ENCODE measurements at regions not wholly inside any gene's neighbourhood (a gene's known extent, or its start where the extent isn't known, plus 50 kb on each side); places are given as distances from the start of the nearest gene placed in this dataset.

GRCh38 chr16:60166111-60166510 lies 1432.0 kb upstream of the GOT2 start:
- no peaks in the 10 kb centered on the region for H3K9me3 ChIP-seq
- no peaks in the 10 kb centered on the region for H3K27me3 ChIP-seq
- H3K27ac ChIP-seq, result no peak overlapping the region
- no peaks in the 10 kb centered on the region for H3K4me1 ChIP-seq
- ATAC-seq (ENCODE audit: low FRiP score in 2 of 2), result no peak
- H3K36me3 ChIP-seq, result no peaks in the 10 kb centered on the region
- no peak for DNase-seq
- TF ChIP-seq EP300 (IDR thresholded peaks at IDR 0.05), result no peak
- no peak for TF ChIP-seq CTCF (IDR thresholded peaks at IDR 0.05)
- no peak for TF ChIP-seq POLR2A (IDR thresholded peaks at IDR 0.05)
- no peak for TF ChIP-seq POLR2AphosphoS5 (IDR thresholded peaks at IDR 0.05)
- no peak overlapping the region for H3K4me3 ChIP-seq

GRCh38 chr16:60151987-60152386 lies 1417.9 kb upstream of the GOT2 start:
- WGBS, 2 donors, result 88 to 92% methylated on average over 3 of the region's 3 CpGs
- TF ChIP-seq POLR2AphosphoS5 (IDR thresholded peaks at IDR 0.05), result no peak
- no peak for TF ChIP-seq POLR2A (IDR thresholded peaks at IDR 0.05)
- no peak for TF ChIP-seq EP300 (IDR thresholded peaks at IDR 0.05)
- TF ChIP-seq CTCF (IDR thresholded peaks at IDR 0.05), result no peak
- no peak overlapping the region for H3K4me3 ChIP-seq

GRCh38 chr16:60150907-60151306 lies 1416.8 kb upstream of the GOT2 start:
- Histone ChIP-seq H3K27ac (no peak overlapping the region), H3K27me3 (no peaks in the 10 kb centered on the region), H3K9me3 (peaks cover 0 to 4% (median 0%) of the 10 kb centered on the region in 4 donors), H3K4me3 (no peak overlapping the region), H3K4me1 (no peaks in the 10 kb centered on the region), H3K36me3 (no peaks in the 10 kb centered on the region)
- 88 to 95% methylated on average over 3 of the region's 3 CpGs for WGBS, 2 donors
- TF ChIP-seq POLR2AphosphoS5 (IDR thresholded peaks at IDR 0.05), result no peak
- TF ChIP-seq EP300 (IDR thresholded peaks at IDR 0.05), result no peak
- no peak for TF ChIP-seq POLR2A (IDR thresholded peaks at IDR 0.05)
- no peak for TF ChIP-seq CTCF (IDR thresholded peaks at IDR 0.05)
- DNase-seq, result no peak
- ATAC-seq (ENCODE audit: low FRiP score in 2 of 2), result no peak

More at GRCh38 chr16:60151987-60152386, 1417.9 kb upstream of the GOT2 start:
- Histone ChIP-seq H3K27ac (no peak overlapping the region), H3K4me1 (no peaks in the 10 kb centered on the region), H3K36me3 (no peaks in the 10 kb centered on the region), H3K27me3 (no peaks in the 10 kb centered on the region), H3K9me3 (peaks cover 0 to 4% (median 0%) of the 10 kb centered on the region in 4 donors)
- ATAC-seq (ENCODE audit: low FRiP score in 2 of 2), result no peak
- DNase-seq, result no peak

- WGBS, 2 donors, result 88 to 95% methylated on average over 1 of the region's 1 CpG
- TF ChIP-seq POLR2AphosphoS5 (IDR thresholded peaks at IDR 0.05) (no peak), POLR2A (IDR thresholded peaks at IDR 0.05) (no peak), CTCF (IDR thresholded peaks at IDR 0.05) (no peak), EP300 (IDR thresholded peaks at IDR 0.05) (no peak)
- Histone ChIP-seq H3K9me3 (peaks cover 0 to 7% (median 2%) of the 10 kb centered on the region in 4 donors), H3K4me3 (no peak overlapping the region), H3K4me1 (no peaks in the 10 kb centered on the region), H3K27ac (no peak overlapping the region), H3K36me3 (no peaks in the 10 kb centered on the region), H3K27me3 (no peaks in the 10 kb centered on the region)
- DNase-seq (no peak), ATAC-seq (ENCODE audit: low FRiP score in 2 of 2) (no peak)
These were observed 1409.2 kb upstream of the GOT2 start for GRCh38 chr16:60143348-60143705.

- Histone ChIP-seq H3K27ac (no peak overlapping the region), H3K9me3 (peaks cover 0 to 7% (median 0%) of the 10 kb centered on the region in 4 donors), H3K4me3 (no peak overlapping the region), H3K4me1 (no peaks in the 10 kb centered on the region), H3K36me3 (no peaks in the 10 kb centered on the region), H3K27me3 (no peaks in the 10 kb centered on the region)
- TF ChIP-seq POLR2AphosphoS5 (IDR thresholded peaks at IDR 0.05) (no peak), CTCF (IDR thresholded peaks at IDR 0.05) (no peak), POLR2A (IDR thresholded peaks at IDR 0.05) (no peak), EP300 (IDR thresholded peaks at IDR 0.05) (no peak)
- ATAC-seq (ENCODE audit: low FRiP score in 2 of 2) (no peak), DNase-seq (no peak)
- 65 to 75% methylated on average over 1 of the region's 1 CpG for WGBS, 2 donors
These were observed 1408.7 kb upstream of the GOT2 start for GRCh38 chr16:60142619-60143347.

Data from upper lobe of left lung (tissue), 6 donors.